ENCODE measurements at regions not wholly inside any gene's neighbourhood (a gene's known extent, or its start where the extent isn't known, plus 50 kb on each side); places are given as distances from the start of the nearest gene placed in this dataset.

DNA sequence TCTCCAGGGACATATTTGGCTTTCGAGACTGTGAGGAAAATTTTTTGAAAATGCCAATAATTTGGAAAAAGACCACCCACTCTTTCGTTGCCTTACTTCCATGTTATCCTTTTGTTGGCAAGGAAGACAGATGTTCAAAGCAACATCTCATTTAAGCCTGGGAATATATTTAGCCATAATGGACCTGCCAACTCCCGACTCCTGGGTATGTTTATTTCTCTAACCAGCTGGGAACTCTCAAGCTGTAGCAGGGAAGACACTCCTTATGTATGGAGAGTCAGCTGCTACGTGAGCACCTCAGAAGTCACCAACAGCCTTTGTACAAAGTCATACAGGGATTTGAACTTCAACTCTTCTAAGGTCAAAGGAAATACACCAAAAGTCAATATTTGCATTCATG is 96.5 kb upstream of the DAAM1 start:
- TF ChIP-seq, protein P1, sequence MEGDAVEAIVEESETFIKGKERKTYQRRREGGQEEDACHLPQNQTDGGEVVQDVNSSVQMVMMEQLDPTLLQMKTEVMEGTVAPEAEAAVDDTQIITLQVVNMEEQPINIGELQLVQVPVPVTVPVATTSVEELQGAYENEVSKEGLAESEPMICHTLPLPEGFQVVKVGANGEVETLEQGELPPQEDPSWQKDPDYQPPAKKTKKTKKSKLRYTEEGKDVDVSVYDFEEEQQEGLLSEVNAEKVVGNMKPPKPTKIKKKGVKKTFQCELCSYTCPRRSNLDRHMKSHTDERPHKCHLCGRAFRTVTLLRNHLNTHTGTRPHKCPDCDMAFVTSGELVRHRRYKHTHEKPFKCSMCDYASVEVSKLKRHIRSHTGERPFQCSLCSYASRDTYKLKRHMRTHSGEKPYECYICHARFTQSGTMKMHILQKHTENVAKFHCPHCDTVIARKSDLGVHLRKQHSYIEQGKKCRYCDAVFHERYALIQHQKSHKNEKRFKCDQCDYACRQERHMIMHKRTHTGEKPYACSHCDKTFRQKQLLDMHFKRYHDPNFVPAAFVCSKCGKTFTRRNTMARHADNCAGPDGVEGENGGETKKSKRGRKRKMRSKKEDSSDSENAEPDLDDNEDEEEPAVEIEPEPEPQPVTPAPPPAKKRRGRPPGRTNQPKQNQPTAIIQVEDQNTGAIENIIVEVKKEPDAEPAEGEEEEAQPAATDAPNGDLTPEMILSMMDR (conservative IDR thresholded peaks at IDR 0.05): no peak
- H3K27me3 ChIP-seq (ENCODE audit: control insufficient read depth, insufficient read depth, low read length, poor library complexity, severe bottlenecking): no peaks in the 10 kb centered on the region
- no peak overlapping the region for H3K27ac ChIP-seq (ENCODE audit: low read depth, low read length)
- H3K27ac Mint-ChIP-seq: no peak overlapping the region
- no peaks in the 10 kb centered on the region for H3K27me3 Mint-ChIP-seq (ENCODE audit: insufficient read depth)
- no peaks in the 10 kb centered on the region for H3K9me3 Mint-ChIP-seq
- no peak overlapping the region for H3K9ac ChIP-seq (ENCODE audit: extremely low read depth, low read length, poor library complexity, severe bottlenecking)
- no peaks in the 10 kb centered on the region for H3K36me3 Mint-ChIP-seq (ENCODE audit: low read depth)
- no peak for DNase-seq
- H3K4me3 Mint-ChIP-seq: no peak overlapping the region
- H3K4me1 ChIP-seq (ENCODE audit: control insufficient read depth, insufficient read depth, low read length): no peaks in the 10 kb centered on the region
- H3K4me3 ChIP-seq (ENCODE audit: low read length): no peak overlapping the region
- no peaks in the 10 kb centered on the region for H3K9me3 ChIP-seq (ENCODE audit: control insufficient read depth, low read length)
- no peaks in the 10 kb centered on the region for H3K36me3 ChIP-seq (ENCODE audit: control insufficient read depth, insufficient read depth, low read length)
- WGBS, 2 experiments (ENCODE audit: insufficient coverage in 1 of 2, insufficient read length in 1 of 2): 97 to 100% methylated on average over 3 to 4 of the region's 4 CpGs
- H3K4me1 Mint-ChIP-seq: peaks cover 8% of the 10 kb centered on the region

DNA sequence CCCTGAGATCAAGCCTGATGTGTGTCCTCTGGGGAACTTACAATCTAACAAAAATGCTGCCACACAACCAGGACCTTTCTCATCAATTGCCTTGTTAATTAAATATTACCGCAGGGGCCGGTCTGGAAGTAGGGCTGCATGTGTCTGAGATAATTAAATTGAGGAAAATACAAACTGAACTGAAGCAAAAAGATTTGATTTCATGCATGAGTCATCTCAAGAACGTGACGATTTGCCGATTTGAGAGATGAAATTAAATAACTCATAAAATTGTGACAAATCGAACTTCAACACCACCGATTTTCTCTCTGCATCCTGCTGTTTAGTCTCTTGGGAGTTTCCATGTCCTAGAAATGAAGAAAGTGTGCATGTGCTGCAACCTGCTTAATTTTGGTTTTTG is 94.6 kb upstream of the DAAM1 start:
- Mint-ChIP-seq H3K4me3 (no peak overlapping the region), H3K36me3 (ENCODE audit: low read depth) (no peaks in the 10 kb centered on the region), H3K27me3 (ENCODE audit: insufficient read depth) (no peaks in the 10 kb centered on the region), H3K27ac (no peak overlapping the region), H3K4me1 (peaks cover 4% of the 10 kb centered on the region), H3K9me3 (no peaks in the 10 kb centered on the region)
- H3K4me3 ChIP-seq (ENCODE audit: low read length): no peak overlapping the region
- no peak overlapping the region for H3K9ac ChIP-seq (ENCODE audit: extremely low read depth, low read length, poor library complexity, severe bottlenecking)
- H3K27me3 ChIP-seq (ENCODE audit: control insufficient read depth, insufficient read depth, low read length, poor library complexity, severe bottlenecking): no peaks in the 10 kb centered on the region
- H3K36me3 ChIP-seq (ENCODE audit: control insufficient read depth, insufficient read depth, low read length): no peaks in the 10 kb centered on the region
- DNase-seq: no peak
- TF ChIP-seq, protein P1 (conservative IDR thresholded peaks at IDR 0.05): no peak
- H3K9me3 ChIP-seq (ENCODE audit: control insufficient read depth, low read length): no peaks in the 10 kb centered on the region
- 95 to 96% methylated on average over 7 of the region's 7 CpGs for WGBS, 2 experiments (ENCODE audit: insufficient coverage in 1 of 2, insufficient read length in 1 of 2)
- H3K27ac ChIP-seq (ENCODE audit: low read depth, low read length): no peak overlapping the region
- no peaks in the 10 kb centered on the region for H3K4me1 ChIP-seq (ENCODE audit: control insufficient read depth, insufficient read depth, low read length)

DNA sequence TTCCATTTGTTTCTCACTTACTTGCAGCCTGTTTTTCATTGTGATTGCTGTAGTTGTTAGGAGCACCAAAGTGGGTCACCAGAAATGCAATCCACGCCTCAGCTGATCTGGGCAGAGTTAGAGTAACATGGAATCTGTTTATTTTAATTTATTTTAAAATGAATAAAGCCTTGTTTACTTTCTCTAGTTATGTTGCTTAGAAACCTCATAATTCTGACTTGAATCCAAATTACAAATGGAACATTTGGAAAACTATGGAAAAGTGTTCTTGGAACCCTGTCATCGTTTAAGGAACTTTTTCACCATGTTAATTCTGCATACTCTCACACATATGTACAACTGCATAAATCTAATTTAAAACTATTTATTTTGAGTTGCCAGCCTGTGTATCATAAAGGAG is 92.2 kb upstream of the DAAM1 start:
- Histone ChIP-seq H3K27me3 (ENCODE audit: control insufficient read depth, insufficient read depth, low read length, poor library complexity, severe bottlenecking) (no peaks in the 10 kb centered on the region), H3K4me3 (ENCODE audit: low read length) (no peak overlapping the region), H3K27ac (ENCODE audit: low read depth, low read length) (no peak overlapping the region), H3K9ac (ENCODE audit: extremely low read depth, low read length, poor library complexity, severe bottlenecking) (no peak overlapping the region), H3K36me3 (ENCODE audit: control insufficient read depth, insufficient read depth, low read length) (no peaks in the 10 kb centered on the region), H3K4me1 (ENCODE audit: control insufficient read depth, insufficient read depth, low read length) (no peaks in the 10 kb centered on the region), H3K9me3 (ENCODE audit: control insufficient read depth, low read length) (peaks cover 4% of the 10 kb centered on the region)
- H3K4me3 Mint-ChIP-seq: no peak overlapping the region
- no peak overlapping the region for H3K27ac Mint-ChIP-seq
- no peak for DNase-seq
- peaks cover 4% of the 10 kb centered on the region for H3K27me3 Mint-ChIP-seq (ENCODE audit: insufficient read depth)
- TF ChIP-seq, protein P1 (conservative IDR thresholded peaks at IDR 0.05): no peak
- no peaks in the 10 kb centered on the region for H3K4me1 Mint-ChIP-seq
- H3K36me3 Mint-ChIP-seq (ENCODE audit: low read depth): no peaks in the 10 kb centered on the region
- no peaks in the 10 kb centered on the region for H3K9me3 Mint-ChIP-seq
- WGBS, 2 experiments (ENCODE audit: insufficient coverage in 1 of 2, insufficient read length in 1 of 2): 58% methylated on average over 2 of the region's 2 CpGs; no CpG with 5 or more reads in 1 of the 2 experiments

All from endodermal cell (in vitro differentiated cells).